ACC112 (cell line): ENCODE measurements at regions not wholly inside any gene's neighbourhood (a gene's known extent, or its start where the extent isn't known, plus 50 kb on each side); places are given as distances from the start of the nearest gene placed in this dataset.

Experiments
- H2AFZ ChIP-seq: fragments of 200-600 bp; sonication (generic); one replicate; pipeline ENCODE4 v1.6.0; 2017; ENCODE audit warnings: antibody characterized with exemption, low read length; ENCODE audit not compliant: unreplicated experiment
- H3K27ac ChIP-seq: fragments of 200-600 bp; sonication (generic); 2 replicates; pipeline ENCODE4 v1.5.1; 2014; ENCODE audit warnings: low read depth, mild to moderate bottlenecking, antibody characterized with exemption, low read length, moderate library complexity
- H3K27me3 ChIP-seq: fragments of 200-600 bp; sonication (generic); 2 replicates; pipeline ENCODE4 v1.6.1; 2014; ENCODE audit warnings: mild to moderate bottlenecking, antibody characterized with exemption, low read length, moderate library complexity, mixed read lengths; ENCODE audit not compliant: insufficient read depth
- H3K36me3 ChIP-seq: fragments of 200-600 bp; sonication (generic); 2 replicates; pipeline ENCODE4 v1.6.1; 2016; ENCODE audit warnings: mild to moderate bottlenecking, antibody characterized with exemption, low read length, moderate library complexity, mixed read lengths; ENCODE audit not compliant: insufficient read depth
- H3K4me1 ChIP-seq: fragments of 200-600 bp; sonication (generic); one replicate; pipeline ENCODE4 v1.6.1; 2016; ENCODE audit warnings: low read length, mixed read lengths; ENCODE audit not compliant: insufficient read depth, unreplicated experiment, control insufficient read depth
- H3K4me3 ChIP-seq: fragments of 200-600 bp; sonication (generic); 2 replicates; pipeline ENCODE4 v1.5.1; 2014; ENCODE audit warnings: mild to moderate bottlenecking, low read depth, low read length
- H3K79me2 ChIP-seq: fragments of 200-600 bp; sonication (generic); one replicate; pipeline ENCODE4 v1.6.0; 2016; ENCODE audit warnings: low read length; ENCODE audit not compliant: control insufficient read depth, unreplicated experiment, insufficient read depth

- Histone ChIP-seq H3K36me3 (no peaks in the 10 kb centered on the region), H3K79me2 (no peaks in the 10 kb centered on the region), H2AFZ (no peak overlapping the region), H3K27ac (no peak overlapping the region), H3K4me3 (no peak overlapping the region), H3K4me1 (no peaks in the 10 kb centered on the region), H3K27me3 (no peaks in the 10 kb centered on the region)
These were observed 443.4 kb upstream of the LINC00305 start for GRCh38 chr18:64592246-64592645.

- H2AFZ ChIP-seq, result no peak overlapping the region
- H3K36me3 ChIP-seq, result no peaks in the 10 kb centered on the region
- H3K4me1 ChIP-seq, result no peaks in the 10 kb centered on the region
- no peaks in the 10 kb centered on the region for H3K79me2 ChIP-seq
- no peak overlapping the region for H3K4me3 ChIP-seq
- no peak overlapping the region for H3K27ac ChIP-seq
- no peaks in the 10 kb centered on the region for H3K27me3 ChIP-seq
These were observed 440.1 kb upstream of the LINC00305 start for GRCh38 chr18:64589000-64589399.

- Histone ChIP-seq H2AFZ (no peak overlapping the region), H3K27me3 (no peaks in the 10 kb centered on the region), H3K27ac (no peak overlapping the region), H3K4me1 (no peaks in the 10 kb centered on the region), H3K36me3 (no peaks in the 10 kb centered on the region), H3K4me3 (no peak overlapping the region), H3K79me2 (no peaks in the 10 kb centered on the region)
These were observed 417.6 kb upstream of the LINC00305 start for GRCh38 chr18:64566456-64566855.

- Histone ChIP-seq H3K27me3 (no peaks in the 10 kb centered on the region), H3K79me2 (no peaks in the 10 kb centered on the region), H3K4me1 (no peaks in the 10 kb centered on the region), H2AFZ (no peak overlapping the region), H3K4me3 (no peak overlapping the region), H3K27ac (no peak overlapping the region), H3K36me3 (no peaks in the 10 kb centered on the region)
These were observed 413.8 kb upstream of the LINC00305 start for GRCh38 chr18:64562651-64563050.

GRCh38 chr18:64546451-64546850 is 397.6 kb upstream of the LINC00305 start:
- Histone ChIP-seq H3K4me1 (no peaks in the 10 kb centered on the region), H3K79me2 (no peaks in the 10 kb centered on the region), H3K4me3 (no peak overlapping the region), H3K36me3 (no peaks in the 10 kb centered on the region), H2AFZ (no peak overlapping the region), H3K27me3 (no peaks in the 10 kb centered on the region), H3K27ac (no peak overlapping the region)

- no peaks in the 10 kb centered on the region for H3K79me2 ChIP-seq
- no peaks in the 10 kb centered on the region for H3K27me3 ChIP-seq
- no peaks in the 10 kb centered on the region for H3K36me3 ChIP-seq
- no peak overlapping the region for H3K27ac ChIP-seq
- no peaks in the 10 kb centered on the region for H3K4me1 ChIP-seq
- no peak overlapping the region for H2AFZ ChIP-seq
- H3K4me3 ChIP-seq, result no peak overlapping the region
These were observed 391.0 kb upstream of the LINC00305 start for GRCh38 chr18:64539847-64540246.

- Histone ChIP-seq H3K4me3 (no peak overlapping the region), H3K27me3 (no peaks in the 10 kb centered on the region), H3K4me1 (no peaks in the 10 kb centered on the region), H3K79me2 (no peaks in the 10 kb centered on the region), H3K36me3 (no peaks in the 10 kb centered on the region), H2AFZ (no peak overlapping the region), H3K27ac (no peak overlapping the region)
These were observed 379.8 kb upstream of the LINC00305 start for GRCh38 chr18:64528646-64529045.

GRCh38 chr18:64519201-64519600 is 370.3 kb upstream of the LINC00305 start:
- Histone ChIP-seq H2AFZ (no peak overlapping the region), H3K27me3 (no peaks in the 10 kb centered on the region), H3K79me2 (no peaks in the 10 kb centered on the region), H3K36me3 (no peaks in the 10 kb centered on the region), H3K4me3 (no peak overlapping the region), H3K27ac (no peak overlapping the region), H3K4me1 (no peaks in the 10 kb centered on the region)

- no peaks in the 10 kb centered on the region for H3K27me3 ChIP-seq
These were observed 369.3 kb upstream of the LINC00305 start for GRCh38 chr18:64518191-64518590.

GRCh38 chr18:64513401-64513800 is 364.5 kb upstream of the LINC00305 start:
- no peak overlapping the region for H2AFZ ChIP-seq
- no peaks in the 10 kb centered on the region for H3K36me3 ChIP-seq
- H3K79me2 ChIP-seq, result no peaks in the 10 kb centered on the region
- H3K4me3 ChIP-seq, result no peak overlapping the region
- no peaks in the 10 kb centered on the region for H3K27me3 ChIP-seq
- H3K27ac ChIP-seq, result no peak overlapping the region
- no peaks in the 10 kb centered on the region for H3K4me1 ChIP-seq

More at GRCh38 chr18:64518191-64518590, 369.3 kb upstream of the LINC00305 start:
- Histone ChIP-seq H3K4me3 (no peak overlapping the region), H3K36me3 (no peaks in the 10 kb centered on the region), H2AFZ (no peak overlapping the region), H3K79me2 (no peaks in the 10 kb centered on the region), H3K4me1 (no peaks in the 10 kb centered on the region), H3K27ac (no peak overlapping the region)

- H3K27ac ChIP-seq, result no peak overlapping the region
- H3K36me3 ChIP-seq, result no peaks in the 10 kb centered on the region
- no peak overlapping the region for H3K4me3 ChIP-seq
These were observed 341.3 kb upstream of the LINC00305 start for GRCh38 chr18:64490207-64490606.

More at GRCh38 chr18:64490207-64490606, 341.3 kb upstream of the LINC00305 start:
- Histone ChIP-seq H3K27me3 (no peaks in the 10 kb centered on the region), H2AFZ (no peak overlapping the region), H3K4me1 (no peaks in the 10 kb centered on the region), H3K79me2 (no peaks in the 10 kb centered on the region)
